ENCODE measurements at regions not wholly inside any gene's neighbourhood (a gene's known extent, or its start where the extent isn't known, plus 50 kb on each side); places are given as distances from the start of the nearest gene placed in this dataset.

DNA sequence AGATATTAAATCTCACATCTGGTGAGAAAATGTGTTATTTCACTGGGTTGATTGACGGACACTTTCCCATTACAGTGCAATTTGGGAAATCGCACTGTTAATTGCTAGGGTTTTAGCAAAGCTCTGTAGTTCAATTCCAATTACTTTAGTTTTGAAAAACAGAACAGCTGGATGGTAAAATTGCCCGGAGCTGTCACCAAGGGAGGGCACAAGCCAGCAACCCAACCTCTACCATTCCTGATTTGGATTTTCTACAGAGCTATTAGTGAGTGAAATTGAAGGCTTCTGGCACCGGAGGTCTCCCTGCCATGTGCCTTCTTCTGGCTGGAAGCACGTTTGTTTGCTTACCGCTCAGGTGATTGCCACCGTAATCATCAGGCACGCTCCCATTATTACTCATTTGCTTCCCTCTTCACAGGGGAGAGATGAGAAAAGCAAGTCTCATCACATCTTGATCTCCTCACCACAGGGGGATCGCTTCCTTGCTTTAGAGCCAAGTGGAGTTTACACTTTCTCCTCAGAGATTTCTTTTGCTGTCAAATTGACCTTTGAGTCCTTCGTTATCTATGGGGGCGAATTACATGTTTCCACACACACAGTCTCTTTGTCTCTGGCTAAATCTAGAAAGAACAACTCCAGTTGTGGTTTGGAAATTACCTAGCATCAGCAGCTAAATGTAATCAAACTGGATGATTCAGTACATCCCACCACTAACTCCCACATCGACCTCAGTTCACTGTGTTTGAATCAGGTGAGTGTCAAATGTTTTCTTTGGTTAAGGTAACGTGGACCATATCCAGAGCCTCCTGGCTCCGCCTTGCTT is 421.7 kb upstream of the GOLIM4 start:
- TF ChIP-seq POLR2A (IDR thresholded peaks at IDR 0.05) = no peak
- TF ChIP-seq CTCF (IDR thresholded peaks at IDR 0.05) = no peak

Data from suprapubic skin (tissue), 3 donors.